ENCODE measurements at regions not wholly inside any gene's neighbourhood (a gene's known extent, or its start where the extent isn't known, plus 50 kb on each side); places are given as distances from the start of the nearest gene placed in this dataset.

DNA sequence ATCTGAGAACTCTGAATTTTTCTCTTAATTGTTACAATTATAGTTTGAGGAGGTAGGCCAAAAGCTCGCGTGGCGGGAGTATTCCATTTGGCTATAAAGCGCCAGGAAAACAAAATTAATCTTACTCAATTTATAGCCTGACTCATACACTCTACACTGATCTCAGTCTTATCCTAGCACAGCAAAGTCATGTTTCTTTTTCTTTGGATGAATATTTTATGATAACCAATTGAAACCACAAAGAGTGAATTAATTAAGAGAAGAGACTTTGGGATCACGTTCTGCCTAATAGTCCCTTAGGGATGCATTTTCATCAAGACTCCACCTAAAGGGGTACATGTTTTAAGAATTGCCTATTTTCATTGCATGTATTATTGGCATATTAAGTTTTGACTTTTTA, 420.8 kb downstream of the HGF start:
- no peak overlapping the region for H3K4me3 ChIP-seq (ENCODE audit: low read depth in 1 of 2, low read length in 1 of 2)
- H3K9me3 ChIP-seq: no peaks in the 10 kb centered on the region
- TF ChIP-seq, protein P1, sequence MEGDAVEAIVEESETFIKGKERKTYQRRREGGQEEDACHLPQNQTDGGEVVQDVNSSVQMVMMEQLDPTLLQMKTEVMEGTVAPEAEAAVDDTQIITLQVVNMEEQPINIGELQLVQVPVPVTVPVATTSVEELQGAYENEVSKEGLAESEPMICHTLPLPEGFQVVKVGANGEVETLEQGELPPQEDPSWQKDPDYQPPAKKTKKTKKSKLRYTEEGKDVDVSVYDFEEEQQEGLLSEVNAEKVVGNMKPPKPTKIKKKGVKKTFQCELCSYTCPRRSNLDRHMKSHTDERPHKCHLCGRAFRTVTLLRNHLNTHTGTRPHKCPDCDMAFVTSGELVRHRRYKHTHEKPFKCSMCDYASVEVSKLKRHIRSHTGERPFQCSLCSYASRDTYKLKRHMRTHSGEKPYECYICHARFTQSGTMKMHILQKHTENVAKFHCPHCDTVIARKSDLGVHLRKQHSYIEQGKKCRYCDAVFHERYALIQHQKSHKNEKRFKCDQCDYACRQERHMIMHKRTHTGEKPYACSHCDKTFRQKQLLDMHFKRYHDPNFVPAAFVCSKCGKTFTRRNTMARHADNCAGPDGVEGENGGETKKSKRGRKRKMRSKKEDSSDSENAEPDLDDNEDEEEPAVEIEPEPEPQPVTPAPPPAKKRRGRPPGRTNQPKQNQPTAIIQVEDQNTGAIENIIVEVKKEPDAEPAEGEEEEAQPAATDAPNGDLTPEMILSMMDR (IDR thresholded peaks at IDR 0.05): no peak
- H3K27me3 ChIP-seq: no peaks in the 10 kb centered on the region
- no peaks in the 10 kb centered on the region for H3K36me3 ChIP-seq
- H3K27ac ChIP-seq: no peak overlapping the region
- H3K4me1 ChIP-seq (ENCODE audit: control insufficient read depth in 1 of 2, insufficient read depth in 1 of 2, low read depth in 1 of 2, low read length in 1 of 2): no peaks in the 10 kb centered on the region

DNA sequence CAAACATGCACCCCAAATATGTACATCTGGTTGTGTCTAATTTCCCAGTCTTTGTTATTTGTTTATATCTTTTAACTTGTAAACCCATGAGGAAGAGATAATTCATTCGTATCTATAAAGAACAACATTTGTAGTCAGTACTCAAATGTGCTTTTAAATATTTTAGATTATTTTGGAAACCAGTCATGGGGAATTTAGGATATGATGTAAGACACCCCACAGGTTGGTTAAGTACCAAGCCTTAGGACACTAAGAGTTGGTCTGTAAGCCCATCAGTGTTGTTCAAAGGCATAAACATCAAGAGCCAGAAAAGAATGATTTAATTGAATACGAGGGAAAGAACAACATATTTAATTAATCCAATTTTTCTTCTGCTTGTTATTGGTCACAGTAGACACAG, 421.1 kb upstream of the SEMA3C start:
- Histone ChIP-seq H3K27me3 (no peaks in the 10 kb centered on the region), H3K4me3 (ENCODE audit: low read depth in 1 of 2, low read length in 1 of 2) (no peak overlapping the region), H3K36me3 (no peaks in the 10 kb centered on the region), H3K4me1 (ENCODE audit: control insufficient read depth in 1 of 2, insufficient read depth in 1 of 2, low read depth in 1 of 2, low read length in 1 of 2) (no peaks in the 10 kb centered on the region), H3K27ac (no peak overlapping the region), H3K9me3 (no peaks in the 10 kb centered on the region)
- TF ChIP-seq, protein P1 (IDR thresholded peaks at IDR 0.05): no peak

DNA sequence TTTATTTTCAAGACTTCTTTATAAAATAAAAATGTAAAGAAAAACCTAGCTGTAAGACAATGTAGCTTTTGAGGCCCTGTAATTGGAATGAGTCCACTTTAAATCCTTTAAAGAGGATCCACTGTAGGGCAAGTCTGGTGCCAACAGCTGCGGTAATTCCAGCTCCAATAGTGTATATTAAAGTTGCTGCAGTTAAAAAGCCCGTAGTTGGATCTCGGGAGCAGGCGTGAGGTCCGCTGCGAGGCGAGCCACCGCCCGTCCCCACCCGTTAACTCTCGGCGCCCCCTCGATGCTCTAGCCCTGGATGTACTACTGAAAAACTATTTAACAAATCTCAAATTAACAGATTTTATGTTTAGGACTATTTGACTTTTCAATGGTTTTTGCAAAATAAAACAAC, 414.7 kb upstream of the SEMA3C start:
- no peaks in the 10 kb centered on the region for H3K36me3 ChIP-seq
- H3K27me3 ChIP-seq: no peaks in the 10 kb centered on the region
- H3K9me3 ChIP-seq: no peaks in the 10 kb centered on the region
- H3K27ac ChIP-seq: no peak overlapping the region
- no peaks in the 10 kb centered on the region for H3K4me1 ChIP-seq (ENCODE audit: control insufficient read depth in 1 of 2, insufficient read depth in 1 of 2, low read depth in 1 of 2, low read length in 1 of 2)
- TF ChIP-seq, protein P1 (IDR thresholded peaks at IDR 0.05): no peak
- no peak overlapping the region for H3K4me3 ChIP-seq (ENCODE audit: low read depth in 1 of 2, low read length in 1 of 2)

DNA sequence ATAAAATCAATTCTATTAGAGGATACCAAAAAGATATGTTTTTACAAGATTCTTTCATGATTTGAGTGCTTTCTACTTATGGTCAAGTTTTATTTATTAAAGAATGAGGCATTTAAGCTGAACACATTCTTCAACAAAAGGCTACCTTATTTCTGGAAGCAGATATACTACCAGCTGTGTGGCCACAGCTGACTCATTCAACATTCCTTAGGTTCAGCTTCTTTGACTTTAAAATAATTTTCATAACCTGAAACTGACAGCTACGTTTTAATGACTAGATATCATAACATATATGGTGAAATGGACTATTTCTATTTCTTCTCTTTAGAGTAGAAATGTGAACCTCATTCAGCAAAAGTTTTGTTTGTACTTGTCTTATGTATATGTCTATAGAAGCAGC, 414.2 kb upstream of the SEMA3C start:
- TF ChIP-seq, protein P1 (IDR thresholded peaks at IDR 0.05): no peak

DNA sequence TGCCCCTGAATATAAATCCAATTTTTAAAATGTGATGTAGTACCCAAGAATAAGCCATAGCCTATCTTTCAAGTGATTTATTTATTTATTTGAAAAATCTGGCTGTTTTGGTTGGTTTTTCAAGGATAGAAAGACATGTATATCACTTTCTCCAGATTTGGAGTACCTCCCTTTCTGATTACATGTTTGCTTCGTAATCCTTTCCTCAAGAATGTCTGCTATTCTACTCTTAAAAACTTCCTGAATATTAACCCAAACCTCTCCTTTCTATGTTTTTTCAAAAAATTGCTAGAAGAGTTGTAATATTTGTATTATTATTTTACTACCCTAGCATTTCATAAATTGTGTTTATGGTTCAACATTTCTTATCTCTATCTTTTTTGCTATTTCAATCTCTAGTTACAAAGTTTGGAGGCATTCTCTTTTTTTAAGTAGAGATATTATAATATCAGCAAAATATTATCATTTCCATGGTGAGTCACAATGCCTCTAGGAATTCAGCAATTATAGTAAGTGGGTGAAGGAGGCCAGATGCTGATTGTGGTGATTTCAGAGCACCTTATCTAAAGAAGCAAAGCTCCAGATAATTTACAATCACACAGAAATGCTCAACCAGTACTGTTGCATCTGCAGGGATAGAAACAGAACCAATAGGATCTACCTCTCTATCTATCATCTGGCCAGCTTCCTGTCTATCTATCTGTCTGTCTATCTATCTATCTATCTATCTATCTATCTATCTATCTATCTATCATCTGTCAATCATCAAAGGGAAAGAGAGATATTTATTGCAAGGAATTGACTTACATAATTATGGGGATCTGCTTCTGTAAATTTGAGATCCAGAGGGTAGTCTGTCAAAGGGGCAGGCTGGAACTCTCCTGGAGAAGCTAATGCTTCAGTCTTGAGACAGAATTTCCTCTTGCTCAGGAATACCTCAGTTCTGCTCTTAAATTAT, 412.5 kb upstream of the SEMA3C start:
- TF ChIP-seq, protein P1 (IDR thresholded peaks at IDR 0.05): no peak
- H3K27me3 ChIP-seq: no peaks in the 10 kb centered on the region
- no peak overlapping the region for H3K4me3 ChIP-seq (ENCODE audit: low read depth in 1 of 2, low read length in 1 of 2)
- H3K36me3 ChIP-seq: no peaks in the 10 kb centered on the region
- no peaks in the 10 kb centered on the region for H3K4me1 ChIP-seq (ENCODE audit: control insufficient read depth in 1 of 2, insufficient read depth in 1 of 2, low read depth in 1 of 2, low read length in 1 of 2)
- H3K27ac ChIP-seq: no peak overlapping the region
- no peaks in the 10 kb centered on the region for H3K9me3 ChIP-seq

More for the DNA sequence above, 414.2 kb upstream of the SEMA3C start:
- H3K4me3 ChIP-seq (ENCODE audit: low read depth in 1 of 2, low read length in 1 of 2): no peak overlapping the region
- no peaks in the 10 kb centered on the region for H3K9me3 ChIP-seq
- H3K36me3 ChIP-seq: no peaks in the 10 kb centered on the region
- no peaks in the 10 kb centered on the region for H3K4me1 ChIP-seq (ENCODE audit: control insufficient read depth in 1 of 2, insufficient read depth in 1 of 2, low read depth in 1 of 2, low read length in 1 of 2)
- H3K27ac ChIP-seq: no peak overlapping the region
- no peaks in the 10 kb centered on the region for H3K27me3 ChIP-seq

Data from neutrophil (primary cell).